ENCODE measurements at regions not wholly inside any gene's neighbourhood (a gene's known extent, or its start where the extent isn't known, plus 50 kb on each side); places are given as distances from the start of the nearest gene placed in this dataset.

GRCh38 chr1:101356604-101357443, 120.0 kb downstream of the S1PR1 start:
- TF ChIP-seq CTCF (IDR thresholded peaks at IDR 0.05) (no peak), POLR2A (IDR thresholded peaks at IDR 0.05) (no peak)

All from heart left ventricle (tissue), 13 donors.